ENCODE measurements at regions not wholly inside any gene's neighbourhood (a gene's known extent, or its start where the extent isn't known, plus 50 kb on each side); places are given as distances from the start of the nearest gene placed in this dataset.
"Not testable (repeated sequence)": the region's sequence is repeated elsewhere in the genome, so short reads cannot be mapped to it uniquely, and the experiment has no call there.

DNA sequence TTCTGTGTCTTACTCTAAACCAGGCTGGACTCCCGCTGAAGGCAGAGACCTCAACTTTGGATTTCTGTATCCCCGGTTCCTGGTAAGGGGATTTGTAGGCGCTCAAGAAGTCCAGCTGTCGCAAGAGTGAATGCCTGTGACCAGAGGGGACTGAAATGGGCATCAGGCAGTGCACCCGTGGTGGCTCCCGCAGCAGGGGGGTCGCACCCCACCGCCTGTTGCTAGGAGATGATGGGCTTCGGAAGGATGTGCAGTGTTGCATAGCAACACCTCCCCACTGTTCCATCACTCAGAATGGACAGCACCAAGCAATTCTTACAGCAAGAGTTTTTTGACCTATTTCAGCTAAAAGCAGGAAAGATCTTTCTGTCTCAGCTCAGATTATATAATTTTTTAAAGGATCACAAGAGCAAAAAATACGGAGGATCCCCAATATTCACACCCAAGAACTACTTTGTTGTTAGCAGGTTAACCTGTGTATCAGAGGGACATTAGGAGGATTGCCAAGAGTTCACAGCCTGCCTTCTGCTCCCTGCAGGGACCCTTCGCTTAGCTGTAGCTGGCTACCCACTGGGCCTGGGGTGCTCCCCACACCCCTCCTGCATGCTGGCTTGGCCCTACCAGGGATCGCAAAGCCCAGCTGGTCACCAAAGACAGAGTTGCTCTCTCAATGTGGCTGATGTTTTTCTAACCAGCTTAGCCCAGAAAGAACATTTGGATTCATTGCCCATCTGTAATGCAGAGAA lies 63.8 kb downstream of the SOWAHC start:
- no peak overlapping the region for H3K4me3 ChIP-seq (ENCODE audit: low read depth, low read length)
- DNase-seq (ENCODE audit: low read depth, low spot score): no peak
- no peak for TF ChIP-seq CTCF (IDR thresholded peaks at IDR 0.05; ENCODE audit: low read depth, low read length)
- in situ Hi-C loops (cut with HindIII; ENCODE audit: low sequenced_read_pairs): no loop called here

DNA sequence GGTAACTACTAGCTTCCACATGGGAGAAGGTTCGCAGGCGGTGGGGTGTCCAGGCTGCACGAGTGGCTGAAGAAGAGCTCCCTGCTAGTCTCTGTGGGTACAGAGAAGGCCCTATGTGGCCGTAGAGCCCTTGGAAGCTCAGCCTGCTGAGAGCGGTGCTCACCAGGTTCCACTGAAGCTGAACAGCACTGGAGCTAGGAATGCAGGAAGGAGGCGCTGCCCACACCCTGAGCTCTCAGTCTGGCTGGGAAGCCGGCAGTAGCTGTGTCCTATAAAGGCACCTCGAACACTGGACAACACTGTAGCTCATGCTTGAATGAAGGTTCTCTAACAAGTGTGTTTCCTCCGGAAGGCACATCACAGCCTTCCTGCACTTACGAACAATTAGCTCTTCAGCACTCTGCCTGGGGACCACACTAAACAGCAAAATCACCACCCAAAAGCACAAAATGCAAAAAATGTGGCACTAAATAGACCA lies 64.6 kb downstream of the SOWAHC start:
- in situ Hi-C loops (cut with HindIII; ENCODE audit: low sequenced_read_pairs); DNase-seq (ENCODE audit: low read depth, low spot score); H3K4me3 ChIP-seq (ENCODE audit: low read depth, low read length): not testable (repeated sequence)

- in situ Hi-C loops (cut with HindIII; ENCODE audit: low sequenced_read_pairs): no loop called here
- TF ChIP-seq CTCF (IDR thresholded peaks at IDR 0.05; ENCODE audit: low read depth, low read length): no peak
- H3K4me3 ChIP-seq (ENCODE audit: low read depth, low read length): no peak overlapping the region
- DNase-seq (ENCODE audit: low read depth, low spot score): no peak
Measured at GRCh38 chr2:109679225-109679624, 65.1 kb downstream of the SOWAHC start.

- no peak overlapping the region for H3K4me3 ChIP-seq (ENCODE audit: low read depth, low read length)
- TF ChIP-seq CTCF (IDR thresholded peaks at IDR 0.05; ENCODE audit: low read depth, low read length): no peak
- no peak for DNase-seq (ENCODE audit: low read depth, low spot score)
- in situ Hi-C loops (cut with HindIII; ENCODE audit: low sequenced_read_pairs): no loop called here
Measured at GRCh38 chr2:109679626-109680025, 65.5 kb downstream of the SOWAHC start.

DNA sequence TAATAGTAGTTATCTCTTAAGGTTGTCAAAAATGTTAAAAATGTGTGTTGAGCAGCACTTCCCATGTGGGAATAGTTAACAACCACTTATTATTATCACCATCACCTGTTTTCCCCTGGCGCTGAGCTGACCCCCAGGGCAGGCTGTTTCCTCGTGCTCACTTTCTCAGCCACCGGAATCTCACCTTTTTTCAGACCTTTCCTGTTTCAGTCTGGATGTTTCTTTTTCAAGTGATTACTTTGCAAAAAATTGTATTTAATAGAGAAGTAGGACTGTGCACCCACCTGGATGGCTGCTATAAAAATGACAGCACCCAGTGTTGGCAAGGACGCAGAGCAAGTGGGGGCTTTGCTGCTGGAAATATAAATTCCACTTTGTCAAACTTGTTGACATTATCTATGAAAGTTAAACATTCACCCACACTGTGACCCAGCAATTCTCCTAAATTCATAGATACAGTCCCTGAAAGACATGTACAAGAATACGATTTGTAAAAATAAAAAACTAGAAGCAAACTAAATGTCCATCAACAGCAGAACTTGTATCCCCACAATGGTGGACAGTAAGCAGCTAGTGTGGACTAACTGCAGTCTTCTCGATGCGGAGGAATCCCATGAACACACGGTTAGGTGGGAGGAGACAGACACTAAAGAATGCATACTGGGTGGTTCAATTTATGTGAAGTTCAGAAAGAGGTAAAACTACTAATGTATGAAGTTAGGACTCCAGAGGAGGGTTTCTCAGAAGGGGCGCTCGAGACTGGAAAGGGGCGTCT lies 66.5 kb downstream of the SOWAHC start:
- no peak for TF ChIP-seq CTCF (IDR thresholded peaks at IDR 0.05; ENCODE audit: low read depth, low read length)
- DNase-seq (ENCODE audit: low read depth, low spot score): no peak
- in situ Hi-C loops (cut with HindIII; ENCODE audit: low sequenced_read_pairs): no loop called here
- H3K4me3 ChIP-seq (ENCODE audit: low read depth, low read length): no peak overlapping the region

GRCh38 chr2:109681633-109682380 lies 67.6 kb downstream of the SOWAHC start:
- TF ChIP-seq CTCF (IDR thresholded peaks at IDR 0.05; ENCODE audit: low read depth, low read length): no peak
- H3K4me3 ChIP-seq (ENCODE audit: low read depth, low read length): no peak overlapping the region
- in situ Hi-C loops (cut with HindIII; ENCODE audit: low sequenced_read_pairs): no loop called here
- no peak for DNase-seq (ENCODE audit: low read depth, low spot score)
